ENCODE measurements at regions not wholly inside any gene's neighbourhood (a gene's known extent, or its start where the extent isn't known, plus 50 kb on each side); places are given as distances from the start of the nearest gene placed in this dataset.

GRCh38 chr10:77707570-77707969 lies 70.0 kb upstream of the KCNMA1 start:
- H3K4me1 Mint-ChIP-seq = peaks cover 8 to 12% (median 11%) of the 10 kb centered on the region in 3 donors
- H3K27ac ChIP-seq (ENCODE audit: low read depth, low read length) = no peak overlapping the region
- H3K36me3 Mint-ChIP-seq = no peaks in the 10 kb centered on the region
- H3K36me3 ChIP-seq (ENCODE audit: insufficient read depth, low read length) = no peaks in the 10 kb centered on the region
- peaks cover 12 to 26% of the 10 kb centered on the region in 2 donors for H3K27me3 Mint-ChIP-seq
- DNase-seq = no peak
- H3K4me3 ChIP-seq (ENCODE audit: low read length) = no peak overlapping the region
- peaks cover 4% of the 10 kb centered on the region for H3K4me1 ChIP-seq (ENCODE audit: insufficient read depth, low read length)
- CTCF ChIA-PET = no interaction called here
- H3K4me3 Mint-ChIP-seq = no peak overlapping the region
- POLR2A ChIA-PET = no interaction called here
- no peaks in the 10 kb centered on the region for H3K27me3 ChIP-seq (ENCODE audit: insufficient read depth, low read length, poor library complexity, severe bottlenecking)
- H3K9me3 Mint-ChIP-seq = no peaks in the 10 kb centered on the region
- H3K27ac Mint-ChIP-seq = no peak overlapping the region
- H3K9me3 ChIP-seq (ENCODE audit: low read length) = no peaks in the 10 kb centered on the region

- H3K36me3 Mint-ChIP-seq = no peaks in the 10 kb centered on the region
- POLR2A ChIA-PET = no interaction called here
- H3K9me3 Mint-ChIP-seq = no peaks in the 10 kb centered on the region
- no peaks in the 10 kb centered on the region for H3K36me3 ChIP-seq (ENCODE audit: insufficient read depth, low read length)
- no peak overlapping the region for H3K4me3 ChIP-seq (ENCODE audit: low read length)
- H3K27ac Mint-ChIP-seq = peak overlapping the region in 1 of 8 donors; percentile 42
- H3K27me3 ChIP-seq (ENCODE audit: insufficient read depth, low read length, poor library complexity, severe bottlenecking) = no peaks in the 10 kb centered on the region
- DNase-seq = no peak
- no peaks in the 10 kb centered on the region for H3K9me3 ChIP-seq (ENCODE audit: low read length)
- no peak overlapping the region for H3K4me3 Mint-ChIP-seq
- H3K4me1 ChIP-seq (ENCODE audit: insufficient read depth, low read length) = no peaks in the 10 kb centered on the region
- peaks cover 8 to 16% of the 10 kb centered on the region in 2 donors for H3K27me3 Mint-ChIP-seq
- H3K27ac ChIP-seq (ENCODE audit: low read depth, low read length) = no peak overlapping the region
- H3K4me1 Mint-ChIP-seq = no peaks in the 10 kb centered on the region
- CTCF ChIA-PET = interaction anchor here (2.9 kb wide), 1 partner anchor 10 kb away, joined by 9 read pairs; no protein-coding TSS in a partner anchor
Observed at GRCh38 chr10:77702166-77702565, 64.6 kb upstream of the KCNMA1 start.

GRCh38 chr10:77700086-77700485 lies 62.5 kb upstream of the KCNMA1 start:
- H3K4me3 Mint-ChIP-seq = no peak overlapping the region

GRCh38 chr10:77699080-77699645 lies 61.6 kb upstream of the KCNMA1 start:
- H3K4me1 ChIP-seq (ENCODE audit: insufficient read depth, low read length) = no peaks in the 10 kb centered on the region
- H3K4me3 Mint-ChIP-seq = no peak overlapping the region
- no peaks in the 10 kb centered on the region for H3K9me3 ChIP-seq (ENCODE audit: low read length)
- H3K27me3 Mint-ChIP-seq = peaks cover 11 to 16% of the 10 kb centered on the region in 2 donors
- no peak overlapping the region for H3K4me3 ChIP-seq (ENCODE audit: low read length)
- no peaks in the 10 kb centered on the region for H3K36me3 ChIP-seq (ENCODE audit: insufficient read depth, low read length)
- no peaks in the 10 kb centered on the region for H3K4me1 Mint-ChIP-seq
- no peaks in the 10 kb centered on the region for H3K27me3 ChIP-seq (ENCODE audit: insufficient read depth, low read length, poor library complexity, severe bottlenecking)
- ChIA-PET CTCF (no interaction called here), POLR2A (no interaction called here)
- no peaks in the 10 kb centered on the region for H3K9me3 Mint-ChIP-seq
- no peak overlapping the region for H3K27ac Mint-ChIP-seq
- H3K36me3 Mint-ChIP-seq = no peaks in the 10 kb centered on the region
- H3K27ac ChIP-seq (ENCODE audit: low read depth, low read length) = no peak overlapping the region
- no peak for DNase-seq

More at GRCh38 chr10:77700086-77700485, 62.5 kb upstream of the KCNMA1 start:
- H3K36me3 ChIP-seq (ENCODE audit: insufficient read depth, low read length) = no peaks in the 10 kb centered on the region
- no peak overlapping the region for H3K4me3 ChIP-seq (ENCODE audit: low read length)
- CTCF ChIA-PET = no interaction called here
- Mint-ChIP-seq H3K27me3 (peaks cover 10 to 11% of the 10 kb centered on the region in 2 donors), H3K27ac (no peak overlapping the region), H3K9me3 (no peaks in the 10 kb centered on the region), H3K36me3 (no peaks in the 10 kb centered on the region), H3K4me1 (no peaks in the 10 kb centered on the region)
- no peaks in the 10 kb centered on the region for H3K27me3 ChIP-seq (ENCODE audit: insufficient read depth, low read length, poor library complexity, severe bottlenecking)
- DNase-seq = no peak
- H3K4me1 ChIP-seq (ENCODE audit: insufficient read depth, low read length) = no peaks in the 10 kb centered on the region
- POLR2A ChIA-PET = no interaction called here
- no peaks in the 10 kb centered on the region for H3K9me3 ChIP-seq (ENCODE audit: low read length)
- no peak overlapping the region for H3K27ac ChIP-seq (ENCODE audit: low read depth, low read length)

GRCh38 chr10:77698267-77698931 lies 60.8 kb upstream of the KCNMA1 start:
- Histone ChIP-seq H3K27ac (ENCODE audit: low read depth, low read length) (no peak overlapping the region), H3K36me3 (ENCODE audit: insufficient read depth, low read length) (no peaks in the 10 kb centered on the region), H3K4me3 (ENCODE audit: low read length) (no peak overlapping the region), H3K27me3 (ENCODE audit: insufficient read depth, low read length, poor library complexity, severe bottlenecking) (no peaks in the 10 kb centered on the region), H3K9me3 (ENCODE audit: low read length) (no peaks in the 10 kb centered on the region), H3K4me1 (ENCODE audit: insufficient read depth, low read length) (no peaks in the 10 kb centered on the region)
- no peaks in the 10 kb centered on the region for H3K36me3 Mint-ChIP-seq
- no peak for DNase-seq
- no peak overlapping the region for H3K4me3 Mint-ChIP-seq
- H3K4me1 Mint-ChIP-seq = no peaks in the 10 kb centered on the region
- ChIA-PET POLR2A (no interaction called here), CTCF (interaction anchor here (1.6 kb wide), 1 partner anchor 13 kb away, joined by 4 read pairs; no protein-coding TSS in a partner anchor)
- H3K9me3 Mint-ChIP-seq = no peaks in the 10 kb centered on the region
- H3K27me3 Mint-ChIP-seq = peaks cover 13 to 19% of the 10 kb centered on the region in 2 donors
- no peak overlapping the region for H3K27ac Mint-ChIP-seq

DNA sequence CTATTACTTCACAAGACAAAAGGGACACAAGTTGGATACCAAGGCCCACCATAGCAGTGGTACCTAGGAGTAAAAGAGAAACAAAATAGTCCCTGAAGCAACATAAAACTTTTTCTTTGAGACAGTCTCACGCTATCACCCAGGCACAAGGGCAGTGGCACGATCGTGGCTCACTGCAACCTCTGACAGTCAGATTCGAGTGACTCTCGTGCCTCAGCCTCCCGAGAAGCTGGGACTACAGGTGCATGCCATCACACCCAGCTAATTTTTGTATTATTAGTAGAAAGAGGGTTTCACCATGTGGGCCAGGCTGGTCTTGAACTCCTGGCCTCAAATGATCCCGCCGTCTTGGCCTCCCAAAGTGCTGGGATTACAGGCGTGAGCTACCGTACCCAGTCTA lies 59.0 kb upstream of the KCNMA1 start:
- no peaks in the 10 kb centered on the region for H3K36me3 Mint-ChIP-seq
- ChIA-PET POLR2A (no interaction called here), CTCF (interaction anchor here (1.6 kb wide), 1 partner anchor 14 kb away, joined by 4 read pairs; no protein-coding TSS in a partner anchor)
- H3K27me3 Mint-ChIP-seq = peaks cover 15 to 19% of the 10 kb centered on the region in 2 donors
- no peaks in the 10 kb centered on the region for H3K9me3 Mint-ChIP-seq
- Histone ChIP-seq H3K4me3 (ENCODE audit: low read length) (no peak overlapping the region), H3K4me1 (ENCODE audit: insufficient read depth, low read length) (no peaks in the 10 kb centered on the region), H3K36me3 (ENCODE audit: insufficient read depth, low read length) (no peaks in the 10 kb centered on the region), H3K27me3 (ENCODE audit: insufficient read depth, low read length, poor library complexity, severe bottlenecking) (no peaks in the 10 kb centered on the region), H3K9me3 (ENCODE audit: low read length) (no peaks in the 10 kb centered on the region), H3K27ac (ENCODE audit: low read depth, low read length) (no peak overlapping the region)
- DNase-seq = no peak
- no peaks in the 10 kb centered on the region for H3K4me1 Mint-ChIP-seq
- H3K4me3 Mint-ChIP-seq = no peak overlapping the region
- no peak overlapping the region for H3K27ac Mint-ChIP-seq

GRCh38 chr10:77695186-77695585 lies 57.6 kb upstream of the KCNMA1 start:
- ChIA-PET POLR2A (no interaction called here), CTCF (interaction anchor here (0.7 to 1.2 kb wide), 2 partner anchors 18 to 521 kb away, joined by 3 to 4 read pairs; no protein-coding TSS in a partner anchor)
- Histone ChIP-seq H3K9me3 (ENCODE audit: low read length) (no peaks in the 10 kb centered on the region), H3K4me3 (ENCODE audit: low read length) (no peak overlapping the region), H3K36me3 (ENCODE audit: insufficient read depth, low read length) (no peaks in the 10 kb centered on the region), H3K27ac (ENCODE audit: low read depth, low read length) (no peak overlapping the region), H3K27me3 (ENCODE audit: insufficient read depth, low read length, poor library complexity, severe bottlenecking) (no peaks in the 10 kb centered on the region), H3K4me1 (ENCODE audit: insufficient read depth, low read length) (no peaks in the 10 kb centered on the region)
- no peaks in the 10 kb centered on the region for H3K4me1 Mint-ChIP-seq
- H3K4me3 Mint-ChIP-seq = no peak overlapping the region
- peaks cover 16 to 21% of the 10 kb centered on the region in 2 donors for H3K27me3 Mint-ChIP-seq
- no peak overlapping the region for H3K27ac Mint-ChIP-seq
- no peaks in the 10 kb centered on the region for H3K36me3 Mint-ChIP-seq
- DNase-seq = no peak
- no peaks in the 10 kb centered on the region for H3K9me3 Mint-ChIP-seq

- Histone ChIP-seq H3K9me3 (ENCODE audit: low read length) (no peaks in the 10 kb centered on the region), H3K36me3 (ENCODE audit: insufficient read depth, low read length) (no peaks in the 10 kb centered on the region), H3K27me3 (ENCODE audit: insufficient read depth, low read length, poor library complexity, severe bottlenecking) (no peaks in the 10 kb centered on the region), H3K4me1 (ENCODE audit: insufficient read depth, low read length) (no peaks in the 10 kb centered on the region), H3K27ac (ENCODE audit: low read depth, low read length) (no peak overlapping the region), H3K4me3 (ENCODE audit: low read length) (no peak overlapping the region)
- Mint-ChIP-seq H3K4me1 (no peaks in the 10 kb centered on the region), H3K4me3 (no peak overlapping the region), H3K36me3 (no peaks in the 10 kb centered on the region), H3K9me3 (no peaks in the 10 kb centered on the region), H3K27ac (no peak overlapping the region), H3K27me3 (peaks cover 22 to 24% of the 10 kb centered on the region in 2 donors)
- POLR2A ChIA-PET = no interaction called here
- DNase-seq = no peak
- CTCF ChIA-PET = interaction anchor here (0.9 to 1.0 kb wide), 2 partner anchors 19 to 519 kb away, joined by 3 to 4 read pairs; no protein-coding TSS in a partner anchor
Observed at GRCh38 chr10:77692782-77693181, 55.2 kb upstream of the KCNMA1 start.

Measured in CD8-positive, alpha-beta memory T cell (primary cell).